ENCODE measurements at regions not wholly inside any gene's neighbourhood (a gene's known extent, or its start where the extent isn't known, plus 50 kb on each side); places are given as distances from the start of the nearest gene placed in this dataset.

DNA sequence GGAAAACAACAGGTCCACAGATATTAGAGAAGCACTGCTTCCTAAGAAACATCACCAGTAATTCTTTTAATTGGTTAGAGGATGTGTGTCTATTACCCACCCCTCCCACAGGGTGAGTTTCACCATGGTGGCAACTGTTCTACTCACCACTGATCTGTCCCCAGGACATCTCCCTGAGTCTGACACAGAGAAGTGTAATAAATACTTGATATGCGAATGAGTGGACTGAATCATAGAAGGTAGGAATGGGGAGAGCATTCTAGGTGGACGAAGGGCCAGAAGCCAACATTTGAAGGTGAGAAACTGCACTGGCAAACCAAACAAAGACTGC lies 452.7 kb upstream of the PROK2 start:
- Histone ChIP-seq H3K27me3 (ENCODE audit: control insufficient read depth in 2 of 2, insufficient read depth in 2 of 2, low read length in 2 of 2) (peaks cover 3 to 8% of the 10 kb centered on the region in 2 experiments), H4K20me1 (replicated peaks; ENCODE audit: control insufficient read depth, extremely low read depth, insufficient read depth, low read length) (no peaks in the 10 kb centered on the region), H3K4me3 (replicated peaks in 1 of 3; ENCODE audit: insufficient read depth in 1 of 3, low read depth in 1 of 3, low read length in 3 of 3) (no peak overlapping the region), H3K9ac (replicated peaks; ENCODE audit: extremely low read depth, insufficient read depth, low read length) (no peak overlapping the region), H3K9me3 (replicated peaks; ENCODE audit: control insufficient read depth, insufficient read depth, low read length) (no peaks in the 10 kb centered on the region), H3K79me2 (ENCODE audit: control insufficient read depth, insufficient read depth, low read length) (no peaks in the 10 kb centered on the region), H3K27ac (ENCODE audit: insufficient read depth, low read depth, low read length) (no peak overlapping the region), H3K4me1 (ENCODE audit: control insufficient read depth, extremely low read depth, insufficient read depth, low read length) (no peaks in the 10 kb centered on the region), H3K4me2 (ENCODE audit: insufficient read depth, low read length) (no peak overlapping the region), H2AFZ (ENCODE audit: low read depth, low read length) (no peak overlapping the region), H3K36me3 (ENCODE audit: control insufficient read depth in 2 of 2, extremely low read depth in 1 of 2, insufficient read depth in 2 of 2, low read length in 2 of 2) (no peaks in the 10 kb centered on the region), H3K9me1 (replicated peaks; ENCODE audit: control insufficient read depth, extremely low read depth, insufficient read depth, low read length) (no peaks in the 10 kb centered on the region)
- FAIRE-seq = no peak
- POLR2A ChIA-PET = no interaction called here
- TF ChIP-seq FOS (IDR thresholded peaks at IDR 0.05; ENCODE audit: borderline replicate concordance, insufficient read depth, low read length) (no peak), POLR2AphosphoS5 (IDR thresholded peaks at IDR 0.05; ENCODE audit: insufficient read depth, low read depth, low read length) (no peak), CTCF (IDR thresholded peaks at IDR 0.05; ENCODE audit: extremely low read depth in 1 of 2, insufficient read depth in 1 of 2, low read depth in 1 of 2, low read length in 2 of 2) (no peak), MYC (IDR thresholded peaks at IDR 0.05; ENCODE audit: low read depth, low read length) (no peak), EZH2 (IDR thresholded peaks at IDR 0.05; ENCODE audit: borderline replicate concordance, low read depth, low read length, severe bottlenecking) (no peak), POLR2A (IDR thresholded peaks at IDR 0.05; ENCODE audit: low read depth, low read length) (no peak), GATA2 (IDR thresholded peaks at IDR 0.05; ENCODE audit: insufficient read depth, insufficient read length, low read depth, low read length) (no peak), MAX (IDR thresholded peaks at IDR 0.05; ENCODE audit: insufficient read depth, insufficient read length) (no peak), JUN (IDR thresholded peaks at IDR 0.05; ENCODE audit: borderline replicate concordance, insufficient read depth, insufficient read length, low read depth) (no peak)
- DNase-seq (ENCODE audit: low read depth, low spot score) = no peak
- intact Hi-C loops (cut with micrococcal nuclease) = no loop called here
- BruUV-seq (replicated peaks) = no TSS peak
- CTCF ChIA-PET = no interaction called here
- dilution Hi-C loops (cut with MboI; ENCODE audit: extremely low pct_ligation_motif_present, low sequenced_read_pairs) = no loop called here

All from endothelial cell of umbilical vein (primary cell).